MCF 10A (cell line): ENCODE measurements at regions not wholly inside any gene's neighbourhood (a gene's known extent, or its start where the extent isn't known, plus 50 kb on each side); places are given as distances from the start of the nearest gene placed in this dataset.
"Not testable (repeated sequence)": the region's sequence is repeated elsewhere in the genome, so short reads cannot be mapped to it uniquely, and the experiment has no call there.

ENCODE experiments used
- BruUV-seq: library from RNA; stranded (reverse); fragments of 400-500 nt; replicated peaks from 2 replicates; lab custom pipeline; 2021; lab: Mats Ljungman, UMichigan
- CTCF ChIA-PET: fragments of 300-600 bp; sonication (Branson Sonifier 250); formaldehyde crosslinking; extraction: SDS; loops from one replicate; lab custom pipeline; 2021; ENCODE audit warnings: antibody characterized with exemption, inconsistent platforms; lab: Yijun Ruan, JAX
- POLR2A ChIA-PET: fragments of 300-600, 350-650 bp; sonication (Branson Sonifier 250); formaldehyde crosslinking; extraction: SDS; loops from one replicate; lab custom pipeline; 2020; ENCODE audit warnings: antibody characterized with exemption, inconsistent platforms; lab: Yijun Ruan, JAX
- DNase-seq: peaks from one replicate; pipeline ENCODE4 v3.0.0-alpha.2; 2018; ENCODE audit not compliant: unreplicated experiment
- H3K27ac Mint-ChIP-seq: one replicate; pipeline ENCODE4 v1.8.0; 2022; ENCODE audit warnings: mild to moderate bottlenecking, low read depth, mixed read lengths; ENCODE audit not compliant: unreplicated experiment
- H3K27me3 Mint-ChIP-seq: one replicate; pipeline ENCODE4 v1.8.0; 2022; ENCODE audit warnings: mixed read lengths; ENCODE audit not compliant: insufficient read depth, unreplicated experiment
- H3K36me3 Mint-ChIP-seq: one replicate; pipeline ENCODE4 v1.8.0; 2022; ENCODE audit warnings: mild to moderate bottlenecking, moderate library complexity, mixed read lengths; ENCODE audit not compliant: insufficient read depth, unreplicated experiment
- H3K4me1 Mint-ChIP-seq: one replicate; pipeline ENCODE4 v1.8.0; 2022; ENCODE audit warnings: mixed read lengths; ENCODE audit not compliant: insufficient read depth, unreplicated experiment
- H3K4me3 Mint-ChIP-seq: one replicate; pipeline ENCODE4 v1.8.0; 2022; ENCODE audit warnings: mild to moderate bottlenecking, moderate library complexity, mixed read lengths; ENCODE audit not compliant: unreplicated experiment
- H3K9me3 Mint-ChIP-seq: one replicate; pipeline ENCODE4 v1.8.0; 2022; ENCODE audit warnings: mixed read lengths; ENCODE audit not compliant: unreplicated experiment
- intact Hi-C: fragments of 100-400 bp; cut with micrococcal nuclease; formaldehyde crosslinking; loops from 2 replicates; pipeline ENCODE4 v1.14.1; 2022
- TF ChIP-seq, protein P1 (sequence below): fragments of 200-600 bp; IDR thresholded peaks from one replicate; pipeline ENCODE4 v1.8.0; 2022; ENCODE audit warnings: antibody characterized with exemption, mild to moderate bottlenecking; ENCODE audit not compliant: unreplicated experiment

- Mint-ChIP-seq H3K27ac (no peak overlapping the region), H3K27me3 (no peaks in the 10 kb centered on the region), H3K9me3 (no peaks in the 10 kb centered on the region), H3K4me3 (no peak overlapping the region), H3K36me3 (no peaks in the 10 kb centered on the region), H3K4me1 (no peaks in the 10 kb centered on the region)
- POLR2A ChIA-PET, result no interaction called here
- intact Hi-C loops, result no loop called here
- CTCF ChIA-PET, result interaction anchor here (0.6 kb wide), 1 partner anchor 523 kb away, joined by 4 read pairs; no protein-coding TSS in a partner anchor
- DNase-seq, result no peak
- BruUV-seq, result no TSS peak
- TF ChIP-seq, protein P1, sequence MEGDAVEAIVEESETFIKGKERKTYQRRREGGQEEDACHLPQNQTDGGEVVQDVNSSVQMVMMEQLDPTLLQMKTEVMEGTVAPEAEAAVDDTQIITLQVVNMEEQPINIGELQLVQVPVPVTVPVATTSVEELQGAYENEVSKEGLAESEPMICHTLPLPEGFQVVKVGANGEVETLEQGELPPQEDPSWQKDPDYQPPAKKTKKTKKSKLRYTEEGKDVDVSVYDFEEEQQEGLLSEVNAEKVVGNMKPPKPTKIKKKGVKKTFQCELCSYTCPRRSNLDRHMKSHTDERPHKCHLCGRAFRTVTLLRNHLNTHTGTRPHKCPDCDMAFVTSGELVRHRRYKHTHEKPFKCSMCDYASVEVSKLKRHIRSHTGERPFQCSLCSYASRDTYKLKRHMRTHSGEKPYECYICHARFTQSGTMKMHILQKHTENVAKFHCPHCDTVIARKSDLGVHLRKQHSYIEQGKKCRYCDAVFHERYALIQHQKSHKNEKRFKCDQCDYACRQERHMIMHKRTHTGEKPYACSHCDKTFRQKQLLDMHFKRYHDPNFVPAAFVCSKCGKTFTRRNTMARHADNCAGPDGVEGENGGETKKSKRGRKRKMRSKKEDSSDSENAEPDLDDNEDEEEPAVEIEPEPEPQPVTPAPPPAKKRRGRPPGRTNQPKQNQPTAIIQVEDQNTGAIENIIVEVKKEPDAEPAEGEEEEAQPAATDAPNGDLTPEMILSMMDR, result no peak
Observed at GRCh38 chr9:97136421-97136820, 97.5 kb upstream of the CTSV start.

- H3K36me3 Mint-ChIP-seq, H3K4me3 Mint-ChIP-seq, H3K4me1 Mint-ChIP-seq, H3K9me3 Mint-ChIP-seq, BruUV-seq, intact Hi-C loops, H3K27me3 Mint-ChIP-seq, DNase-seq, H3K27ac Mint-ChIP-seq, POLR2A ChIA-PET: not testable (repeated sequence)
- CTCF ChIA-PET, result interaction anchor here (0.6 kb wide), 1 partner anchor 278 kb away, joined by 3 read pairs; no protein-coding TSS in a partner anchor
Observed at GRCh38 chr9:97133966-97134365, 95.0 kb upstream of the CTSV start.

DNA sequence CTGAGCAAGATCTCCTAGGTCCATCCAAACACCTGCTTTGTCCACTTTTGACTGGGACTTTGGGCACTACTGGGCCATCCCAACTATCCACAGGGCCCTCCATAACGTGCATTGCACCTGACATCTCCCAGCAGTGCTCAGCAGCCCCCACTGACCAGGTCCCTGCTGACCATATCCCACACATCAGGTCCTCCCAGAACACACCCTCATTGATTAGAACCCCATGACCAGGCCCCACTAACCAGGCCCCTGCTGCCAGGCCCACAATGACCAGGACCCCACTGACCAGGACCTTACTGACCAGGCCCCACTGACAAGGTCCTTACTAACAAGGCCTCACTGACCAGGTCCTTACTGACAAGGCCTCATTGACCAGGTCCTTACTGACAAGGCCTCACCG lies 93.9 kb upstream of the CTSV start:
- no peak overlapping the region for H3K27ac Mint-ChIP-seq
- ChIA-PET POLR2A (no interaction called here), CTCF (no interaction called here)
- no peaks in the 10 kb centered on the region for H3K9me3 Mint-ChIP-seq
- no TSS peak for BruUV-seq
- intact Hi-C loops, result no loop called here
- H3K27me3 Mint-ChIP-seq, result no peaks in the 10 kb centered on the region
- no peak overlapping the region for H3K4me3 Mint-ChIP-seq
- no peaks in the 10 kb centered on the region for H3K4me1 Mint-ChIP-seq
- DNase-seq, result no peak
- no peaks in the 10 kb centered on the region for H3K36me3 Mint-ChIP-seq
- TF ChIP-seq, protein P1, result no peak

DNA sequence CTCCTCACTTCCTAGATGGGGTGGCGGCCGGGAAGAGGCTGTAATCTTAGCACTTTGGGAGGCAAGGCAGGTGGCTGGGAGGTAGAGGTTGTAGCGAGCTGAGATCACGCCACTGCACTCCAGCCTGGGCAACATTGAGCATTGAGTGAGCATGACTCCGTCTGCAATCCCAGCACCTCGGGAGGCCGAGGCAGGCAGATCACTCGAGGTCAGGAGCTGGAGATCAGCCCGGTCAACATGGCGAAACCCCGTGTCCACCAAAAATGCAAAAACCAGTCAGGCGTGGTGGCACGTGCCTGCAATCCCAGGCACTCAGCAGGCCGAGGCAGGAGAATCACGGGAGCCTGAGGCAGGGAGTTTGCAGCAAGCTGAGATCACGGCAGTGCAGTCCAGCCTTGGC lies 91.9 kb upstream of the CTSV start:
- H3K9me3 Mint-ChIP-seq, H3K27ac Mint-ChIP-seq, H3K36me3 Mint-ChIP-seq, DNase-seq, POLR2A ChIA-PET, H3K4me3 Mint-ChIP-seq, H3K4me1 Mint-ChIP-seq, intact Hi-C loops, H3K27me3 Mint-ChIP-seq, CTCF ChIA-PET, BruUV-seq: not testable (repeated sequence)

DNA sequence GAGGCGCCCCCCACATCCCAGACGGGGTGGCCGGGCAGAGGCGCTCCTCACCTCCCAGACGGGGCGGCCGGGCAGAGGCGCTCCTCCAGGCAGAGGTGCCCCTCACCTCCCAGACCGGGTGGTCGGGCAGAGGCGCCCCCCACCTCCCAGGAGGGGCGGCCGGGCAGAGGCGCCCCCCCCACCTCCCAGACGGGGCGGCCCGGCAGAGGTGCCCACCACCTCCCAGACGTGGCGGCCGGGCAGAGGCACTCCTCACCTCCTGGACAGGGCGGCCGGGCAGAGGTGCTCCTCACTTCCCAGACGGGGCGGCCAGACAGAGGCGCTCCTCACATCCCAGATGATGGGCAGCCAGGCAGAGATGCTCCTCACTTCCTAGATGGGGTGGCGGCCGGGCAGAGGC lies 91.4 kb upstream of the CTSV start:
- DNase-seq, BruUV-seq, H3K4me3 Mint-ChIP-seq, H3K27ac Mint-ChIP-seq, POLR2A ChIA-PET, intact Hi-C loops, H3K4me1 Mint-ChIP-seq, H3K27me3 Mint-ChIP-seq, H3K36me3 Mint-ChIP-seq, H3K9me3 Mint-ChIP-seq: not testable (repeated sequence)
- CTCF ChIA-PET, result interaction anchor here (0.6 kb wide), 1 partner anchor 255 kb away, joined by 3 read pairs; no protein-coding TSS in a partner anchor
